ENCODE measurements at regions not wholly inside any gene's neighbourhood (a gene's known extent, or its start where the extent isn't known, plus 50 kb on each side); places are given as distances from the start of the nearest gene placed in this dataset.

GRCh38 chr4:181245326-181245725 lies 997.9 kb upstream of the TENM3 start:
- Histone ChIP-seq H3K27ac (replicated peaks) (no peak overlapping the region), H3K4me3 (replicated peaks; ENCODE audit: insufficient read depth, low read length) (no peak overlapping the region), H3K27me3 (ENCODE audit: insufficient read depth, poor library complexity, severe bottlenecking) (no peaks in the 10 kb centered on the region)
- TF ChIP-seq POLR2AphosphoS5 (IDR thresholded peaks at IDR 0.05; ENCODE audit: low read depth) (no peak), GABPA (IDR thresholded peaks at IDR 0.05; ENCODE audit: low read depth) (no peak), CTCF (IDR thresholded peaks at IDR 0.05; ENCODE audit: insufficient read depth, low read length) (no peak), SPI1 (IDR thresholded peaks at IDR 0.05; ENCODE audit: borderline replicate concordance, low read depth) (no peak)
- TF ChIP-seq, protein P1, sequence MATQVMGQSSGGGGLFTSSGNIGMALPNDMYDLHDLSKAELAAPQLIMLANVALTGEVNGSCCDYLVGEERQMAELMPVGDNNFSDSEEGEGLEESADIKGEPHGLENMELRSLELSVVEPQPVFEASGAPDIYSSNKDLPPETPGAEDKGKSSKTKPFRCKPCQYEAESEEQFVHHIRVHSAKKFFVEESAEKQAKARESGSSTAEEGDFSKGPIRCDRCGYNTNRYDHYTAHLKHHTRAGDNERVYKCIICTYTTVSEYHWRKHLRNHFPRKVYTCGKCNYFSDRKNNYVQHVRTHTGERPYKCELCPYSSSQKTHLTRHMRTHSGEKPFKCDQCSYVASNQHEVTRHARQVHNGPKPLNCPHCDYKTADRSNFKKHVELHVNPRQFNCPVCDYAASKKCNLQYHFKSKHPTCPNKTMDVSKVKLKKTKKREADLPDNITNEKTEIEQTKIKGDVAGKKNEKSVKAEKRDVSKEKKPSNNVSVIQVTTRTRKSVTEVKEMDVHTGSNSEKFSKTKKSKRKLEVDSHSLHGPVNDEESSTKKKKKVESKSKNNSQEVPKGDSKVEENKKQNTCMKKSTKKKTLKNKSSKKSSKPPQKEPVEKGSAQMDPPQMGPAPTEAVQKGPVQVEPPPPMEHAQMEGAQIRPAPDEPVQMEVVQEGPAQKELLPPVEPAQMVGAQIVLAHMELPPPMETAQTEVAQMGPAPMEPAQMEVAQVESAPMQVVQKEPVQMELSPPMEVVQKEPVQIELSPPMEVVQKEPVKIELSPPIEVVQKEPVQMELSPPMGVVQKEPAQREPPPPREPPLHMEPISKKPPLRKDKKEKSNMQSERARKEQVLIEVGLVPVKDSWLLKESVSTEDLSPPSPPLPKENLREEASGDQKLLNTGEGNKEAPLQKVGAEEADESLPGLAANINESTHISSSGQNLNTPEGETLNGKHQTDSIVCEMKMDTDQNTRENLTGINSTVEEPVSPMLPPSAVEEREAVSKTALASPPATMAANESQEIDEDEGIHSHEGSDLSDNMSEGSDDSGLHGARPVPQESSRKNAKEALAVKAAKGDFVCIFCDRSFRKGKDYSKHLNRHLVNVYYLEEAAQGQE (IDR thresholded peaks at IDR 0.05; ENCODE audit: insufficient replicate concordance, low read depth): no peak
- no peak for DNase-seq (ENCODE audit: low read depth in 1 of 2, low spot score in 1 of 2)

- H3K27me3 ChIP-seq (ENCODE audit: insufficient read depth, poor library complexity, severe bottlenecking): no peaks in the 10 kb centered on the region
- TF ChIP-seq POLR2AphosphoS5 (IDR thresholded peaks at IDR 0.05; ENCODE audit: low read depth) (no peak), GABPA (IDR thresholded peaks at IDR 0.05; ENCODE audit: low read depth) (no peak), SPI1 (IDR thresholded peaks at IDR 0.05; ENCODE audit: borderline replicate concordance, low read depth) (no peak), CTCF (IDR thresholded peaks at IDR 0.05; ENCODE audit: insufficient read depth, low read length) (no peak)
- TF ChIP-seq, protein P1 (IDR thresholded peaks at IDR 0.05; ENCODE audit: insufficient replicate concordance, low read depth): no peak
- H3K27ac ChIP-seq (replicated peaks): no peak overlapping the region
- no peak overlapping the region for H3K4me3 ChIP-seq (replicated peaks; ENCODE audit: insufficient read depth, low read length)
- no peak for DNase-seq (ENCODE audit: low read depth in 1 of 2, low spot score in 1 of 2)
Measured at GRCh38 chr4:181249031-181249430, 994.2 kb upstream of the TENM3 start.

- no peaks in the 10 kb centered on the region for H3K27me3 ChIP-seq (ENCODE audit: insufficient read depth, poor library complexity, severe bottlenecking)
- H3K27ac ChIP-seq (replicated peaks): no peak overlapping the region
- no peak for DNase-seq (ENCODE audit: low read depth in 1 of 2, low spot score in 1 of 2)
- H3K4me3 ChIP-seq (replicated peaks; ENCODE audit: insufficient read depth, low read length): no peak overlapping the region
- TF ChIP-seq, protein P1 (IDR thresholded peaks at IDR 0.05; ENCODE audit: insufficient replicate concordance, low read depth): no peak
- TF ChIP-seq SPI1 (IDR thresholded peaks at IDR 0.05; ENCODE audit: borderline replicate concordance, low read depth) (no peak), POLR2AphosphoS5 (IDR thresholded peaks at IDR 0.05; ENCODE audit: low read depth) (no peak), GABPA (IDR thresholded peaks at IDR 0.05; ENCODE audit: low read depth) (no peak), CTCF (IDR thresholded peaks at IDR 0.05; ENCODE audit: insufficient read depth, low read length) (no peak)
Measured at GRCh38 chr4:181254771-181255170, 988.4 kb upstream of the TENM3 start.

All from HL-60 (cell line).